ENCODE measurements at regions not wholly inside any gene's neighbourhood (a gene's known extent, or its start where the extent isn't known, plus 50 kb on each side); places are given as distances from the start of the nearest gene placed in this dataset.

DNA sequence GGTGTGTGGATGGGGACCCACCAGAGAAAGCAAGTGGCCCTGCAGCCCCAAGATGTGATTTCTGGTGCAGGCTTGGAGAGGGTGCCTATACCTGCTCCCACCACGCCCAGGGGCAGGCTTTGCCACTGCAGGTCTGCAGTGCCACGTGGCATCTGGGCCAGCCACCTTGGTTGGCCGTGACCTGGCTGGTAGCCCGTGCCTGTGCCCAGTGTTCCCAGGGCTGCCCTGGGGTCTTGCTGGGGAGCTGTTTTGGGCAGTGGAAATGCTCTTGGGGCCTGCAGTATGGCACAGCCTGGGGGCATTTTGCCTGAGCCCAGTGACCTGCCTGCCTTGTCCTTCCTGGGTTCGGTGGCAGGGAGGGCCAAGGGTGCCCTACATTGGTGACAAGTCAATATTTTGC lies 203.4 kb downstream of the UBE3A start:
- TF ChIP-seq, protein P1, sequence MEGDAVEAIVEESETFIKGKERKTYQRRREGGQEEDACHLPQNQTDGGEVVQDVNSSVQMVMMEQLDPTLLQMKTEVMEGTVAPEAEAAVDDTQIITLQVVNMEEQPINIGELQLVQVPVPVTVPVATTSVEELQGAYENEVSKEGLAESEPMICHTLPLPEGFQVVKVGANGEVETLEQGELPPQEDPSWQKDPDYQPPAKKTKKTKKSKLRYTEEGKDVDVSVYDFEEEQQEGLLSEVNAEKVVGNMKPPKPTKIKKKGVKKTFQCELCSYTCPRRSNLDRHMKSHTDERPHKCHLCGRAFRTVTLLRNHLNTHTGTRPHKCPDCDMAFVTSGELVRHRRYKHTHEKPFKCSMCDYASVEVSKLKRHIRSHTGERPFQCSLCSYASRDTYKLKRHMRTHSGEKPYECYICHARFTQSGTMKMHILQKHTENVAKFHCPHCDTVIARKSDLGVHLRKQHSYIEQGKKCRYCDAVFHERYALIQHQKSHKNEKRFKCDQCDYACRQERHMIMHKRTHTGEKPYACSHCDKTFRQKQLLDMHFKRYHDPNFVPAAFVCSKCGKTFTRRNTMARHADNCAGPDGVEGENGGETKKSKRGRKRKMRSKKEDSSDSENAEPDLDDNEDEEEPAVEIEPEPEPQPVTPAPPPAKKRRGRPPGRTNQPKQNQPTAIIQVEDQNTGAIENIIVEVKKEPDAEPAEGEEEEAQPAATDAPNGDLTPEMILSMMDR (IDR thresholded peaks at IDR 0.05; ENCODE audit: insufficient read depth, low read depth, low read length, missing control alignments), result no peak
- DNase-seq (ENCODE audit: low read depth), result no peak
- no peak overlapping the region for H3K4me3 ChIP-seq (ENCODE audit: low read depth, low read length)

DNA sequence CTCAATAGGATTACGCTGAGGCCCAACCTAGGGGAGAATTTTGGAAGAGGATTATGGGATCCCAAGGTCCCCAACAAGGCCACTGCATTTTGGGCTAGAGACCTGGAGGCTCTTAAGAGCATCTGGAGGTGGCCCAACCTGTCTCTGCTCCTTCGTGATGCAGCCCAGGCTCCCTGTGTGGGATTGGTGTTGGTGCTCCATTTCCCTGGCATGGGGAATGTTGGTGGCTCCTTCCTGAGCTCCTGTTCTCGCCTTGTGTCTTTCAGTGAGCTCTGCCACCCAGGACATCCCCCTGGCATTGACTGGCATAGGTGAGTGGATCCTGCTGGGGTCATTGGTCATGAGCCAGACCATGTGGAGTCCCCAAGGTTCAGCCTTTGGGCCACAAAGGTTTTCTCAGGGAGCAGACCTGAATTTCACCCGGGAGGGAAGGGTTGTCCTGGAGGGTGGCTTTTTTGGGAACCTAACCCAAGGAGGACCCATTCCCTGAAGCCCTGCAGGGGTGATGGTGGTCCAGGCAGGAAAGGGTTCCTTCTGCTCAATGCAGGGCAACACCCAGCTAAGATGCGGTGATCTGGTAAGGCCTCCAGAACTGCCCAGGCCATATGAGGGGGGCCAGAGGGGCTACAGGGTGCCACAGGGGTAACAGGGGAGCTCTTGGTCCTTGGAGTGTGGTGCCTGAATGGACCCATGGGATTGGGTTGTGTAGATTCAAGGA lies 202.5 kb downstream of the UBE3A start:
- no peak for DNase-seq (ENCODE audit: low read depth)

DNA sequence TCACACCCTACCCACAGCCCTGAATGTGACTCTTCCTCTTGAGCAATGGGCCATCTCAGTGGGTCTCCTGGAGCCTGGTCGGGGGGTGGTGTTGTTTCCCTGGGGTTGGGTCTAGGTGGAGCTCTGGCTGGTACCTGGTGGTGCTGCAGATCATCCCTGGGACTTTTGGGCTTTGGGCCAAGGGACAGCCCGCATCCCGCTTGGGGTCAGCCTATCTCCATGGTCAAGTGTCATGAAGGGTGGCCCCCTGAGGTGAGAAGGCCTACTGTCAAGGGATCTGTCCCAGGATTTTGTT lies 202.0 kb downstream of the UBE3A start:
- TF ChIP-seq, protein P1 (IDR thresholded peaks at IDR 0.05; ENCODE audit: insufficient read depth, low read depth, low read length, missing control alignments), result no peak
- H3K4me3 ChIP-seq (ENCODE audit: low read depth, low read length), result no peak overlapping the region
- no peak for DNase-seq (ENCODE audit: low read depth)

More for the DNA sequence above, 202.5 kb downstream of the UBE3A start:
- TF ChIP-seq, protein P1 (IDR thresholded peaks at IDR 0.05; ENCODE audit: insufficient read depth, low read depth, low read length, missing control alignments), result no peak
- no peak overlapping the region for H3K4me3 ChIP-seq (ENCODE audit: low read depth, low read length)

DNA sequence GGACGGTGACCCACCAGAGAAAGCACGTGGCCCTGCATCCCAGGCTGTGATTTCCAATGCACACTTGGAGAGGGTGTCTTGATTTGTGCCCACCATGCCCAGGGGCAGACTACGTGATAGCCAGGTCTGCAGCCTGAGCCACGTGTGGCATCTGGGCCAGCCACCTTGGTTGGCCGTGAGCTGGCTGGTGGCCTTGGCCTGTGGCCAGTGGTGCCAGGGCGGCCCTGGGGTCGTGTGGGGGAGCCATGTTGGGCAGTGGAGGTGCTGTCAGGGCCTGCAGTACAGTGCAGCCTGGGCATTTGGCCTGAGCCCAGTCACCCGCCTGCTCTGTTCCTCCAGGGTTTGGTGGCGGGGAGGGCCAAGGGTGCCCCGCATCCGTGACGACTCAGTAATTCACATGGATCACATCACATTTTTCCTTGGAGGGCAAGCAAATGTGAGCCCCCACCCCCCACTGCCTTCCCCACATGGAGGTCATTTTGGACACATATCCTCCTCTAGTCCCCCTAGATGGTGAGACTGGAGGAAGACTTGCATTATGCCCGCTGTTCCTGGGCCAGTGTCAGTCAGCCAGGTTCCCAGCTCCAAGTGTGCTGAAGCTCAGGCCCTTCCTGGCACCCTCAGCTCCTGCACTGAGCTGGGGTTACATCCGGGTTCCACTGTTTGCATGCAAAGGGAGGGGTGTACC lies 201.4 kb downstream of the UBE3A start:
- no peak for DNase-seq (ENCODE audit: low read depth)
- H3K4me3 ChIP-seq (ENCODE audit: low read depth, low read length), result no peak overlapping the region
- TF ChIP-seq, protein P1 (IDR thresholded peaks at IDR 0.05; ENCODE audit: insufficient read depth, low read depth, low read length, missing control alignments), result no peak

DNA sequence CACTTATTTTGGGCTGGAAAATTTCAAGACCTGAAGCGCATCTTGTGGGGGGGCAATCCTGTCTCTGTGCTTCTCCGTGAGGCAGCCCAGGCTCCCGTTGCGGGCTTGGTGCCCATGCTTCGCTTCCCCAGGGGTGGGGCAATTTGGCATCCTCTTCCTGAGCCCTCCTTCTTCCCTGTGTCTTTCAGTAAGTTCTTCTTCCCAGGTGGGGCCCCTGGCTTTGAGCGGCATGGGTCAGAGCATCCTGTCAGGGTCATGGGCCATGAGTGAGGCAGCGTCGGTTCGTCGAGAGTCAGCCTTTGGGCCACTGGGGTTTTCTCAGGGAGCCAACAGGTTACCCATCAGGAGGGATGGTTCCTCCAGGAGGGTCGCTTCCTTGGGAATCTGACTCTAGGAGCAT lies 200.7 kb downstream of the UBE3A start:
- DNase-seq (ENCODE audit: low read depth), result no peak
- TF ChIP-seq, protein P1 (IDR thresholded peaks at IDR 0.05; ENCODE audit: insufficient read depth, low read depth, low read length, missing control alignments), result no peak
- H3K4me3 ChIP-seq (ENCODE audit: low read depth, low read length), result no peak overlapping the region

DNA sequence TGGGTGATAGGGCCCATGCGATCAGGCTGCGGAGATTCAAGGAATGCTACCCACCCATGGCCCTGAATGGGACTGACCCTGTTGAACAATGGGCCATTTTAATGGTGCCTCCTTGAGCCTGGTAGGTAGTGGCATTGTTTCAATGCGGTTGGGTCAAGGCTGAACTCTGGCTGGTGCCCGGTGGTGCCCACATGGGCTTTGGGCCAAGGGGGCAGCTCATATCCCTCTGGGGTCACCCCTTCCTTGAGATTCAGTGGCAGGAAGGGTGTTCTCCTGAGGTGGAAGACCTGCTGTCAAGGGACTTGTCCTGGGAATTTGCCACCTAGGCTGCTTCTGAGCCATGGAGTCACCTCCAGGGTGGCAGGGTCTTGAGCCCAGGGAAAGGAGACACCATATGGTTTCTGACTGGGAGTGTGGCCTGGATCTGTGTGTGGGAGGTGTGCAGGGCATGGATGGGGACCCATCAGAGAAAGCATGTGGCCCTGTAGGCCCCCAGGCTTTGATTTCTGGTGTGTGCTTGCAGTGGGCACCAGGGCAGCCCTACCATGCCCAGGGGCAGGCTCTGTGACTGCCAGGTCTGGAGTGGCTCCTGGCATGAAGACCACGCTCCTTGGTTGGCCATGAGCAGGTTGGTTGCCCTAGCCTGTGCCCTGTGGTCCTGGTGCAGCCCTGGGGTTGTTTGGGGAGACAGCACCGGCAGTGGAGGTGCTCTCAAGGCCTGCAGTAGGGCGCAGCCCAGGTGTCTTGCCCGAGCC lies 199.9 kb downstream of the UBE3A start:
- H3K4me3 ChIP-seq (ENCODE audit: low read depth, low read length), result no peak overlapping the region
- TF ChIP-seq, protein P1 (IDR thresholded peaks at IDR 0.05; ENCODE audit: insufficient read depth, low read depth, low read length, missing control alignments), result no peak
- DNase-seq (ENCODE audit: low read depth), result no peak

Measured in GM12865 (cell line).